ENCODE measurements at regions not wholly inside any gene's neighbourhood (a gene's known extent, or its start where the extent isn't known, plus 50 kb on each side); places are given as distances from the start of the nearest gene placed in this dataset.
"Not testable (repeated sequence)": the region's sequence is repeated elsewhere in the genome, so short reads cannot be mapped to it uniquely, and the experiment has no call there.

DNA sequence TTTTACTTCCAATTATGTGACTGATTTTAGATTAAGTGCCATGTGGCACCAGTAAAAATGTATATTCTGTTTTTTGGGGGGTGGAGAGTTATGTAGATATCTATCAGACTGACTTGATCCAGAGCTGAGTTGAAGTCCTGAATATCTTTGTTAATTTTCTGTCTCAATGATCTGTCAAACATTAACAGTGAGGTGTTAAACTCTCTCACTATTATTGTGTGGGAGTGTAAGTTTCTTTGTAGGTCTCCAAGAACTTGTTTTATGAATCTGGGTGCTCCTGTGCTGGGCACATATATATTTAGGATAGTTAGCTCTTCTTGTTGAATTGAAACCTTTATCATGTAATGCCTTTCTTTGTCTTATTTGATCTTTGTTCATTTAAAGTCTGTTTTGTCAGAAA is 276.5 kb upstream of the USP25 start:
- H3K27me3 ChIP-seq (ENCODE audit: control insufficient read depth in 1 of 2, insufficient read depth in 2 of 2, low read length in 1 of 2) = no peaks in the 10 kb centered on the region
- peaks cover 2% of the 10 kb centered on the region for H3K9me3 ChIP-seq (ENCODE audit: control insufficient read depth, low read length)
- intact Hi-C loops (cut with DNase I) = no loop called here
- H3K4me1 ChIP-seq (ENCODE audit: control insufficient read depth in 1 of 2, insufficient read depth in 2 of 2, low read length in 2 of 2) = no peaks in the 10 kb centered on the region
- no peak overlapping the region for H3K27ac ChIP-seq (ENCODE audit: low read depth in 1 of 2, low read length in 2 of 2)
- H3K4me3 ChIP-seq (ENCODE audit: low read length in 2 of 2) = no peak overlapping the region
- no peaks in the 10 kb centered on the region for H3K36me3 ChIP-seq (ENCODE audit: control insufficient read depth in 1 of 2, insufficient read depth in 2 of 2, low read length in 1 of 2)
- DNase-seq (no peak), ATAC-seq (ENCODE audit: low FRiP score) (no peak)

DNA sequence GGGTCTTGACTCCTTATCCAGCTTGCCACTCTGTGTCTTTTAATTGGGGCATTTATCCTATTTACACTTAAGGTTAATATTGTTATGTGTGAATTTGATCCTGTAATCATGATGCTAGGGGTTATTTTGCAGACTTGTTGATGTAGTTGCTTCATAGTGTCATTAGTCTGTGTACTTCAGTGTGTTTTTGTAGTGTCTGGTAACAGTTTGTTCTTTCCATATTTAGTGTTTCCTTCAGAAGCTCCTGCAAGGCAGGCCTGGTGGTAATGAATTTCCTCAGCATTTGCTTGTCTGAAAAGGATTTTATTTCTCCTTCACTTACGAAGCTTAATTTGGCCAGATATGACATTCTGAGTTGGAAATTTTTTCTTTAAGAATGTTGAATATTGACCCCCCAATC is 276.0 kb upstream of the USP25 start:
- H3K4me3 ChIP-seq (ENCODE audit: low read length in 2 of 2); DNase-seq; intact Hi-C loops (cut with DNase I); H3K4me1 ChIP-seq (ENCODE audit: control insufficient read depth in 1 of 2, insufficient read depth in 2 of 2, low read length in 2 of 2); ATAC-seq (ENCODE audit: low FRiP score); H3K9me3 ChIP-seq (ENCODE audit: control insufficient read depth, low read length); H3K27me3 ChIP-seq (ENCODE audit: control insufficient read depth in 1 of 2, insufficient read depth in 2 of 2, low read length in 1 of 2); H3K36me3 ChIP-seq (ENCODE audit: control insufficient read depth in 1 of 2, insufficient read depth in 2 of 2, low read length in 1 of 2); H3K27ac ChIP-seq (ENCODE audit: low read depth in 1 of 2, low read length in 2 of 2): not testable (repeated sequence)
- WGBS, 2 donors = 63 to 76% methylated on average over 1 of the region's 1 CpG

DNA sequence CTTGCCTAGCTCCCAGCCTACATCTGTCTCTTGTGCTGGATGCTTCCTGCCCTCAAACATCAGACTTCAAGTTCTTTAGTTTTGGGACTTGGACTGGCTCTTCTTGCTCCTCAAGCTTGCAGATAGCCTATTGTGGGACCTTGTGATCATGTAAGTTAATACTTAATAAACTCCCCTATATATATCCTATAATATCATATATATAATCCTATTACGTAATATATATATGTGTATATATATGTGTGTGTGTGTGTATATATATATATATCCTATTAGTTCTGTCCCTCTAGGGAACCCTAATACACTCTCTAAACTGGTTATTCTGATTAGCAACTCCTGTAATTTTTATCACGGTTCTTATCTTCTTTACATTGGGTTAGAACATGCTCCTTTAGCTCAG is 274.9 kb upstream of the USP25 start:
- intact Hi-C loops (cut with DNase I); H3K27ac ChIP-seq (ENCODE audit: low read depth in 1 of 2, low read length in 2 of 2); DNase-seq; ATAC-seq (ENCODE audit: low FRiP score); H3K4me3 ChIP-seq (ENCODE audit: low read length in 2 of 2); H3K4me1 ChIP-seq (ENCODE audit: control insufficient read depth in 1 of 2, insufficient read depth in 2 of 2, low read length in 2 of 2); H3K9me3 ChIP-seq (ENCODE audit: control insufficient read depth, low read length); H3K27me3 ChIP-seq (ENCODE audit: control insufficient read depth in 1 of 2, insufficient read depth in 2 of 2, low read length in 1 of 2); H3K36me3 ChIP-seq (ENCODE audit: control insufficient read depth in 1 of 2, insufficient read depth in 2 of 2, low read length in 1 of 2): not testable (repeated sequence)
- 83 to 90% methylated on average over 2 of the region's 2 CpGs for WGBS, 2 donors

DNA sequence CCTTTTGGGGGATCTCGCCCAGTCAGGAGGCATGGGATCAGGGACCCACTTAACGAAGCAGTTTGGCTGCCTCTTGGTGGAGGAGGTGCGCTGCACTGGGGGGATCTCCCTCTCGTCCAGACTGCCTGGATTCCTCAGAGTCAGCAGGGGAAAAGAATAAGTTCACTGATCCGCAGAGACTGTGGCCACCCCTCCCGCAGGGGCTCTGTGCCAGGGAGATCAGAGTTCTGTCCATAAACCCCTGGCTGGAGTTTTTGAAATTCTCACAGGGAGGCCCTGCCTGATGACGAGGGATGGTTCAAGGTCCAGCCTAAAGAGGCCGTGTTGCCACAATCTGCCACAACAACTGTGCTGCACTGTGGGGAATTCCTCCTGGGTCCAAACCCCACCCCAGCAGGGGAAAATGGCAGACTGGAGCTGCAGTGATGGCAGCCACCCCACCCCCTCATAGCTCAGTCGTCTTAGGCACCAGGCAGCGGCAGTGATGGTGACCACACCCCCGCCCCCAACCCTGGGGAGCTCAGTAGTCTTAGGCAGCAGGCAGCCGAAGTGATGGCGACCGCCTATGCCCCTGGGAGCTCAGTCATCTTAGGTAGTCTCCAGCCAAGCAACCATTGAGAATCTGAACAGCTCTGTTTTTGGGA is 273.8 kb upstream of the USP25 start:
- Histone ChIP-seq H3K36me3 (ENCODE audit: control insufficient read depth in 1 of 2, insufficient read depth in 2 of 2, low read length in 1 of 2) (no peaks in the 10 kb centered on the region), H3K27me3 (ENCODE audit: control insufficient read depth in 1 of 2, insufficient read depth in 2 of 2, low read length in 1 of 2) (no peaks in the 10 kb centered on the region), H3K27ac (ENCODE audit: low read depth in 1 of 2, low read length in 2 of 2) (no peak overlapping the region), H3K4me1 (ENCODE audit: control insufficient read depth in 1 of 2, insufficient read depth in 2 of 2, low read length in 2 of 2) (no peaks in the 10 kb centered on the region), H3K9me3 (ENCODE audit: control insufficient read depth, low read length) (peaks cover 2% of the 10 kb centered on the region), H3K4me3 (ENCODE audit: low read length in 2 of 2) (no peak overlapping the region)
- DNase-seq = no peak
- 86 to 87% methylated on average over 14 of the region's 14 CpGs for WGBS, 2 donors
- no peak for ATAC-seq (ENCODE audit: low FRiP score)
- intact Hi-C loops (cut with DNase I) = no loop called here

DNA sequence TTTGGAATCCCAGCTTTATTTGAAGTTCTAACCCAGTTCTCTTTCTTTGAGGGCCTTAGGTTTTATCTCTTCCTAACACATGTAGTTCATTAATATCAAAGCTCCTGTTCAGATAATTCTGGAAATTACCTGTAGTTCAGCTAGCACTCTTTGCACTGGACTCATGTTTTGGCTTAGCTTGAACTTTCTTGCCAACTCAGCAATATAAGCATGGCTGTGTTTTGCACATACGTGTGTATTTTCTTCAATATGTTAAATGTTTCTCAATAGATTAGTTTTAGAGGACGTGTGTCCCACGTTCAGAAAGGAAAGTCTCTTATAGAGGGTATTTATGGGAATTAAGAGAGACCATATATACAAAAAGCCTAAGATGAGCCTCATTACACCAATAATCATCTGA is 271.8 kb upstream of the USP25 start:
- 68 to 70% methylated on average over 3 of the region's 3 CpGs for WGBS, 2 donors
- no peaks in the 10 kb centered on the region for H3K27me3 ChIP-seq (ENCODE audit: control insufficient read depth in 1 of 2, insufficient read depth in 2 of 2, low read length in 1 of 2)
- no peaks in the 10 kb centered on the region for H3K36me3 ChIP-seq (ENCODE audit: control insufficient read depth in 1 of 2, insufficient read depth in 2 of 2, low read length in 1 of 2)
- H3K4me1 ChIP-seq (ENCODE audit: control insufficient read depth in 1 of 2, insufficient read depth in 2 of 2, low read length in 2 of 2) = no peaks in the 10 kb centered on the region
- ATAC-seq (ENCODE audit: low FRiP score) (no peak), DNase-seq (no peak)
- intact Hi-C loops (cut with DNase I) = no loop called here
- no peak overlapping the region for H3K4me3 ChIP-seq (ENCODE audit: low read length in 2 of 2)
- peaks cover 2% of the 10 kb centered on the region for H3K9me3 ChIP-seq (ENCODE audit: control insufficient read depth, low read length)
- no peak overlapping the region for H3K27ac ChIP-seq (ENCODE audit: low read depth in 1 of 2, low read length in 2 of 2)

DNA sequence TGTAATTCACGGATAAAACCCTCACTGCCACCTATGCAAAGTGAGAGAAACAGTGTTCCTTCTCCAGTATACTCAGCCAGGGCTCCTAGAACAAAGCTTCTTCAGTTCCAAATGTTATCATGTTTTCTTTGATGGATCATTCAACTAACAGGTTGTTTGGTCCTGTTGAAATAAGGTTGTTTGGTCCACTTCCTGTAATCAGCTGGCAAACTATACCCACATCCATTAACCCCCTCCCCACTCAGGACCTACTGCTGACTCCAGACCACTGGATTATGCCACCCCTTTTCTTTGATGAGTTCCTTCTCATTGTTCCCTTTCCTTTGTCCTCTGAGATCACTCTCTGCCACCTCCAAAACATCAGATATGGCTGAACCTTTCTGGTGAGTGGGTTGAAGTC is 267.7 kb upstream of the USP25 start:
- 70 to 71% methylated on average over 1 of the region's 1 CpG for WGBS, 2 donors
- H3K4me3 ChIP-seq (ENCODE audit: low read length in 2 of 2) = no peak overlapping the region
- H3K27me3 ChIP-seq (ENCODE audit: control insufficient read depth in 1 of 2, insufficient read depth in 2 of 2, low read length in 1 of 2) = no peaks in the 10 kb centered on the region
- H3K4me1 ChIP-seq (ENCODE audit: control insufficient read depth in 1 of 2, insufficient read depth in 2 of 2, low read length in 2 of 2) = no peaks in the 10 kb centered on the region
- H3K9me3 ChIP-seq (ENCODE audit: control insufficient read depth, low read length) = no peaks in the 10 kb centered on the region
- H3K36me3 ChIP-seq (ENCODE audit: control insufficient read depth in 1 of 2, insufficient read depth in 2 of 2, low read length in 1 of 2) = no peaks in the 10 kb centered on the region
- intact Hi-C loops (cut with DNase I) = no loop called here
- no peak for DNase-seq
- no peak overlapping the region for H3K27ac ChIP-seq (ENCODE audit: low read depth in 1 of 2, low read length in 2 of 2)
- no peak for ATAC-seq (ENCODE audit: low FRiP score)

DNA sequence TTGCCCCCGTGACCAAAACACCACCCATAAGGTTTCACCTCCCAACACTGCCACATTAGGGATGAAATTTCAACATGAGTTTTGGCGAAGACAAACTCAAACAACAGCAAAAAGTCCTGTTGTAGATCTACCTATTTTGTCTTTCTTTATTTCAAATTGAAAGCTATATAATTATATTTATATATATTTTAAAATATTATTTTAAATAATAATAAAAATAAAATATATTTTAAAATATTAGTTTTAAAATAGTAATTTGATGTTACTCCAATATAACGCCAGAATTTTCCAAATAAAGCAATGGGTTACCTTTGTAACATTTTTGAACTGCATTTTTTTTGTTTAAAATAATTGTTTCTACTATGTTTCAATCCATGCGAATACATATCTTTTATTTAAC is 263.5 kb upstream of the USP25 start:
- H3K4me1 ChIP-seq (ENCODE audit: control insufficient read depth in 1 of 2, insufficient read depth in 2 of 2, low read length in 2 of 2) = no peaks in the 10 kb centered on the region
- WGBS, 2 donors = 83 to 87% methylated on average over 4 of the region's 4 CpGs
- no peaks in the 10 kb centered on the region for H3K27me3 ChIP-seq (ENCODE audit: control insufficient read depth in 1 of 2, insufficient read depth in 2 of 2, low read length in 1 of 2)
- H3K9me3 ChIP-seq (ENCODE audit: control insufficient read depth, low read length) = no peaks in the 10 kb centered on the region
- ATAC-seq (ENCODE audit: low FRiP score) (no peak), DNase-seq (no peak)
- intact Hi-C loops (cut with DNase I) = no loop called here
- no peak overlapping the region for H3K4me3 ChIP-seq (ENCODE audit: low read length in 2 of 2)
- no peak overlapping the region for H3K27ac ChIP-seq (ENCODE audit: low read depth in 1 of 2, low read length in 2 of 2)
- no peaks in the 10 kb centered on the region for H3K36me3 ChIP-seq (ENCODE audit: control insufficient read depth in 1 of 2, insufficient read depth in 2 of 2, low read length in 1 of 2)

DNA sequence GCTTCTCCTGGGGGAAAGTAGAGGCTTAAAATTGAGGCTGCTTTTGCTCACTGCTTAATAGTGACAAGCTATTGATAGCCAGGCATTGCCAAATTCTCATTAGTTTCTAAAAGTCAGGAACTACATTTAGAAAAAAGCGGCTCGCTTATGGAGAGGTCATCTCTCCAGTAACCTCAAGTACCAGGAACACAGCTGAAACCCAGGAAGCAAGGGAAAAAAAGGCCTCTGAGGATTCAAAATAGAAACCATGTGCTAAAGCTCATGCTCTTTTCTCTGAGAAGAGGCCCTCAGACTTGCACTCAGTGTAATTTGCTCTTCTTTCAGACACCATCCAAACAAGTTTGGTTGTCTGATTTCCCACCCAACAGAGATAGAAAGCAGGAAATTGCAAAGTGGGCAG is 261.4 kb upstream of the USP25 start:
- H3K9me3 ChIP-seq (ENCODE audit: control insufficient read depth, low read length) = no peaks in the 10 kb centered on the region
- H3K27ac ChIP-seq (ENCODE audit: low read depth in 1 of 2, low read length in 2 of 2) = no peak overlapping the region
- H3K27me3 ChIP-seq (ENCODE audit: control insufficient read depth in 1 of 2, insufficient read depth in 2 of 2, low read length in 1 of 2) = no peaks in the 10 kb centered on the region
- no peak overlapping the region for H3K4me3 ChIP-seq (ENCODE audit: low read length in 2 of 2)
- ATAC-seq (ENCODE audit: low FRiP score) = no peak
- WGBS, 2 donors = 84 to 91% methylated on average over 2 of the region's 2 CpGs
- no peaks in the 10 kb centered on the region for H3K36me3 ChIP-seq (ENCODE audit: control insufficient read depth in 1 of 2, insufficient read depth in 2 of 2, low read length in 1 of 2)
- H3K4me1 ChIP-seq (ENCODE audit: control insufficient read depth in 1 of 2, insufficient read depth in 2 of 2, low read length in 2 of 2) = no peaks in the 10 kb centered on the region
- no peak for DNase-seq
- intact Hi-C loops (cut with DNase I) = no loop called here

DNA sequence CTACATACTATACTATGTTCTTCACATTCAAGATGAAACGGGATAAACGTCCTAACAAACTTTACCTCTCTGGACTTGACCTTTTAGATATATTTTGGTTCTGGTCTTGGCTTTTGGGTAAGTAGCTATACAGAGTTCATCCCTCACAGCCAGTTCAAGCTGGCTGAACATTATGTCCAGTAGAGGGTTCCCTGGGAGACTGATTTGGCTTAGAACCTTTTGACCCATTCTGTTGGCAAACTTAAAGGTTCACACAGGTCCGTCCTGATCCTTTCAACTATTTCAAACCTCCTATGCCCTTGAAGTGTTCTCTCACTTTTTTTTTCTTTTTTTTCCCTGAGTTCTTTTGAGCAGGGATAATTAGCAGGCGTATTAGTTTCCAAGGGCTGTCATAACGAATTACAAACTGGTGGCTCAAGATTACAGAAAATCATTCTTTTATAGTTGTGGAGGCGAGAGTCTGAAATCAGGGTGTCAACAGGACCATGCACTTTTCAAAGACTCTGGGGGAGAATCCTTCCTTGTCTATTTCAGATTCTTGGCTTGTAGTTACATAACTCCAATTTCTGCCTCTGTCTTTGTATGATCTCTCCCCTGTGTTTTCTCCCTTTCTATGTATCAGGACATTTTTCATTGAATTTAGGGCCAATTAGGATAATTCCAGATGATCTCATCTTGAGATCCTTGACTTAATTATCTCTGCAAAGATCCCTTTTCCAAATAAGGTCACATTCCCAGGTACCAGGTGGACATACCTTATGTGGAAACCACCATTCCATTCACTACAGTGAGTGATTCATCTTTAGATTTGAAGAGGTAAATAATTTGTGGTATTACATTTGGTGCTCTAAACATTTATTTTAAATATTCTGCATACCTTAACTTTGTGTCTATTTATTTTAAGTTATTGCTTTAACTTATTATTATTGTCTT is 257.4 kb upstream of the USP25 start:
- Histone ChIP-seq H3K9me3 (ENCODE audit: control insufficient read depth, low read length) (no peaks in the 10 kb centered on the region), H3K27me3 (ENCODE audit: control insufficient read depth in 1 of 2, insufficient read depth in 2 of 2, low read length in 1 of 2) (no peaks in the 10 kb centered on the region), H3K4me3 (ENCODE audit: low read length in 2 of 2) (no peak overlapping the region), H3K27ac (ENCODE audit: low read depth in 1 of 2, low read length in 2 of 2) (no peak overlapping the region), H3K36me3 (ENCODE audit: control insufficient read depth in 1 of 2, insufficient read depth in 2 of 2, low read length in 1 of 2) (no peaks in the 10 kb centered on the region), H3K4me1 (ENCODE audit: control insufficient read depth in 1 of 2, insufficient read depth in 2 of 2, low read length in 2 of 2) (no peaks in the 10 kb centered on the region)
- WGBS, 2 donors = 79% methylated on average over 6 of the region's 6 CpGs
- DNase-seq = no peak
- ATAC-seq (ENCODE audit: low FRiP score) = peak; percentile 22
- intact Hi-C loops (cut with DNase I) = no loop called here
